Activated naive CD8-positive, alpha-beta T cell treated with anti-CD3 and anti-CD28 coated beads, Interleukin-2, amount 50 U/mL, for 24 hours (primary cell): ENCODE measurements at regions not wholly inside any gene's neighbourhood (a gene's known extent, or its start where the extent isn't known, plus 50 kb on each side); places are given as distances from the start of the nearest gene placed in this dataset.
"Not testable (repeated sequence)": the region's sequence is repeated elsewhere in the genome, so short reads cannot be mapped to it uniquely, and the experiment has no call there.

ENCODE experiments used
- ATAC-seq: fragments of 150-1000 bp; cut with Tn5 transposase; one replicate; pipeline ENCODE4 v1.10.0; 2021
- DNase-seq: peaks from one replicate; pipeline ENCODE4 v3.0.0; 2021
- H3K27ac Mint-ChIP-seq: one replicate; pipeline ENCODE4 v1.8.0; 2021; ENCODE audit warnings: mild to moderate bottlenecking, mixed read lengths
- H3K27me3 Mint-ChIP-seq: one replicate; pipeline ENCODE4 v1.8.0; 2021; ENCODE audit warnings: mixed read lengths
- H3K36me3 Mint-ChIP-seq: one replicate; pipeline ENCODE4 v1.8.0; 2021; ENCODE audit warnings: low read depth, mixed read lengths
- H3K4me1 Mint-ChIP-seq: one replicate; pipeline ENCODE4 v1.8.0; 2021; ENCODE audit warnings: mixed read lengths
- H3K4me3 Mint-ChIP-seq: one replicate; pipeline ENCODE4 v1.8.0; 2021; ENCODE audit warnings: mild to moderate bottlenecking, moderate library complexity, mixed read lengths
- H3K9me3 Mint-ChIP-seq: one replicate; pipeline ENCODE4 v1.8.0; 2021; ENCODE audit warnings: mixed read lengths

GRCh38 chr1:96521994-96522760 is 199.4 kb upstream of the PTBP2 start:
- Mint-ChIP-seq H3K27ac (no peak overlapping the region), H3K36me3 (no peaks in the 10 kb centered on the region), H3K4me3 (no peak overlapping the region), H3K9me3 (peaks cover 7% of the 10 kb centered on the region), H3K27me3 (peaks cover 2% of the 10 kb centered on the region), H3K4me1 (no peaks in the 10 kb centered on the region)
- DNase-seq (no peak), ATAC-seq (no peak)

- H3K27me3 Mint-ChIP-seq: peaks cover 2% of the 10 kb centered on the region
- H3K4me1 Mint-ChIP-seq: no peaks in the 10 kb centered on the region
- ATAC-seq (no peak), DNase-seq (no peak)
- H3K27ac Mint-ChIP-seq: no peak overlapping the region
- H3K9me3 Mint-ChIP-seq: peaks cover 13% of the 10 kb centered on the region
- no peaks in the 10 kb centered on the region for H3K36me3 Mint-ChIP-seq
- H3K4me3 Mint-ChIP-seq: no peak overlapping the region
Observed at GRCh38 chr1:96522927-96523326, 198.7 kb upstream of the PTBP2 start.

DNA sequence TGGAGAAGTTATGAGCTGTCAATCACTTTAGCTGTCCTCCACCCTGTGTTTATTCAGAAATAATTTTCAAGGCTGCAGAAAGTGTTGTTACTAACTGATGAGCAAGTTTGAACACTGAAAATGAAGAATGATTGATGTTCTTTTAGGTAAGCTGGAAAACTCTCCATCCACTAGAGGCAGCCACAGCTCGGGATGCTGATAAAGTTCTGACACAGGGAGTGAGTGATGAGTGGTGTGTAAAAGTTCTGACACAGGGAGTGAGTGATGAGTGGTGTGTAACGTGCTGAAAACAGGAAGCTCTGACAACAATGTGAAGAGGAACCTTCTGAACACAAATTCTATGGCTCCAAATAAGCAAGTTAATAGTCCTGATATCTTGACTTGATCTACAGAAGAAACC is 197.5 kb upstream of the PTBP2 start:
- no peaks in the 10 kb centered on the region for H3K36me3 Mint-ChIP-seq
- H3K4me1 Mint-ChIP-seq: no peaks in the 10 kb centered on the region
- peaks cover 25% of the 10 kb centered on the region for H3K9me3 Mint-ChIP-seq
- H3K27me3 Mint-ChIP-seq: peaks cover 2% of the 10 kb centered on the region
- no peak overlapping the region for H3K27ac Mint-ChIP-seq
- no peak for DNase-seq
- no peak for ATAC-seq
- no peak overlapping the region for H3K4me3 Mint-ChIP-seq

DNA sequence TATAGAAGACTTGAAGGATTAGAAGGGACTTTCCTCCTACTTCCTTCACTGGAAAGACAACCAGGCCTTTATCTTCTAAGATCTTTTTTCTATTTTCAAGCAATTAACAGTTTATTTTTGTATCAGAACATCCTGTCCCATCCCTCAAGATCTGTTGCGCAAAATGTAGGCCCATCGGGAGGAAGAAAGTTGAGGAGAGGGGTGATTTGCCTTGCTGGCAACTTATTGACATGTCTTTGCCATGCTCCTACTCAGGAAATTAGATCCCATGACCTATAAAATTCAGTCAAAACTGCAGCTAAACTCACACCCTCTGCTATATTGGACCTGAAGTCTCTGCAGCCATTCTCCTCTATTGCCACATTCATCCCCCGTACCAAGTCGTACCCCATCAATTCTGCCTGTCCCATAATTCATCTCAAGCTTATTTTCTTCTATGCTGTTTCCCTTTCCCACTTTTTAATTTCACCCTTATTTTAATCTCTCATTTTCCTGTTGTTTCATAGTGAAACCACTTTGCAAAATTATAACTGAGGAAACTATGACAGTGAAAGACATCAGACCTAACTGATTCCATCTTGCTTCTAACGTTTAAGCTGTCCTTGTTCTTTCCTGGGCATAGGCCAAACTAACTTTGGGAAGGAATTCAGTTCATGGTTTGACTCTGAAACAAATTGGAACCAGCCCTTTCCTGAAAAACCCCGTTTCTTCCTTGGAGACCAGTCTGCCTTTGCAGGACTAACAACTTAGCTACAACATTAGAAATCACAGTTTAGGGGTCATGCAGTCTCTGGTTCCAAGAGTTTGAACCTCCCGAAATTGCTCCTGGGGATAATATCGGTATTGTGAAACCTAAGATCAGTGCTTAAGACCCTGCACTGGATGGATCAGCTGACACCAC is 195.7 kb upstream of the PTBP2 start:
- DNase-seq (no peak), ATAC-seq (no peak)
- Mint-ChIP-seq H3K36me3 (no peaks in the 10 kb centered on the region), H3K4me3 (no peak overlapping the region), H3K27ac (no peak overlapping the region), H3K9me3 (peaks cover 29% of the 10 kb centered on the region), H3K4me1 (no peaks in the 10 kb centered on the region), H3K27me3 (peaks cover 2% of the 10 kb centered on the region)

- not testable (repeated sequence) for ATAC-seq, DNase-seq, H3K4me1 Mint-ChIP-seq, H3K27ac Mint-ChIP-seq, H3K4me3 Mint-ChIP-seq, H3K36me3 Mint-ChIP-seq, H3K27me3 Mint-ChIP-seq
- H3K9me3 Mint-ChIP-seq: peaks cover 40% of the 10 kb centered on the region
Observed at GRCh38 chr1:96528672-96529071, 192.9 kb upstream of the PTBP2 start.

DNA sequence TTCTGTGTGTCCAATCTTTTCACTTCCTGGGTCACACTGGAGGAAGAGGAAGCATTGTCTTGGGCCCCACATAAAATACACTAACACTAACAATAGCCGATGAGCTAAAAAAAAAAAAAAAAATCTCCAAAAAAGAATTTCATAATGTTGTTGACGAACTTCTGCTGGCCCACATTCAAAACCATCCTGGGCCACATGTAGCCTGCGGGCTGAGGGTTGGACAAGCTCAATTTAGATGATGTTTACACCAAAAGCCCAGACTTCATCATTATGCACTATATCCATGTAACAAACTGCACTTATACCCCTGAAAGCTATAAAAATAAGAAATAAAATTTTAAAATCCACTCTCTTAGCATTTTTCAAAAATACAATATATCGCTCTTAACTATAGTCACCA is 187.8 kb upstream of the PTBP2 start:
- no peak overlapping the region for H3K4me3 Mint-ChIP-seq
- no peaks in the 10 kb centered on the region for H3K27me3 Mint-ChIP-seq
- no peak overlapping the region for H3K27ac Mint-ChIP-seq
- ATAC-seq: no peak
- no peaks in the 10 kb centered on the region for H3K36me3 Mint-ChIP-seq
- peaks cover 18% of the 10 kb centered on the region for H3K9me3 Mint-ChIP-seq
- no peaks in the 10 kb centered on the region for H3K4me1 Mint-ChIP-seq
- no peak for DNase-seq

GRCh38 chr1:96536581-96536980 is 185.0 kb upstream of the PTBP2 start:
- Mint-ChIP-seq H3K9me3 (peaks cover 7% of the 10 kb centered on the region), H3K27me3 (no peaks in the 10 kb centered on the region)
- no peak for DNase-seq

DNA sequence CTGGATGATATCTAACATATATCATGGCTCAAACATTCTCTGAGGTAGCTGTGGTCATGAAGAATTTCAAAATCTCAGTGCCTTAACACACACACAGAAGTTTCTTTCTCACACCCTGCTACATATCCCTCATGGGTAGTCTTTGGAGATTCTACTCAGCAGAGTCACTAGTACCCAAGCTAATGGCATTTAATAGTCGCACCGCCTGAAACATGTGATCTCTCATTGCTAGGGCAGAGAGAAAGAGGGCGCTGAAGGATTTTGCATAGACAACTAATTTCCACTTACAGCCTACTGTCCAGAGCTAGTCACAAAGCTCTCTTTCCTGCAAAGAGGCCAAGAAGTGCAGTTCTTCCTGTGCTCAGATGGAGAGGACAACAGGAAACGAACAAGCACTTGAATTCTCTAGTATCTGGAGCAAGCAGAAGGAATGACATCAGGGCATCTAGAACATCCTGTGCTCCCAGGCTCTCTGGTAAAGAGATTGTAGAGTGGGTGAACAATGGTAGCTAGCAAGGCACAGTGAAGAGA is 183.4 kb upstream of the PTBP2 start:
- ATAC-seq: no peak
- H3K27me3 Mint-ChIP-seq: no peaks in the 10 kb centered on the region
- H3K4me3 Mint-ChIP-seq: no peak overlapping the region
- no peak overlapping the region for H3K27ac Mint-ChIP-seq
- H3K4me1 Mint-ChIP-seq: no peaks in the 10 kb centered on the region
- peaks cover 1% of the 10 kb centered on the region for H3K9me3 Mint-ChIP-seq
- no peaks in the 10 kb centered on the region for H3K36me3 Mint-ChIP-seq
- DNase-seq: no peak

More at GRCh38 chr1:96536581-96536980, 185.0 kb upstream of the PTBP2 start:
- no peak for ATAC-seq
- H3K36me3 Mint-ChIP-seq: no peaks in the 10 kb centered on the region
- no peaks in the 10 kb centered on the region for H3K4me1 Mint-ChIP-seq
- no peak overlapping the region for H3K27ac Mint-ChIP-seq
- H3K4me3 Mint-ChIP-seq: no peak overlapping the region

- DNase-seq: no peak
- Mint-ChIP-seq H3K27me3 (no peaks in the 10 kb centered on the region), H3K27ac (no peak overlapping the region), H3K36me3 (no peaks in the 10 kb centered on the region), H3K9me3 (no peaks in the 10 kb centered on the region), H3K4me3 (no peak overlapping the region), H3K4me1 (no peaks in the 10 kb centered on the region)
- ATAC-seq: no peak
Observed at GRCh38 chr1:96538883-96539282, 182.7 kb upstream of the PTBP2 start.

DNA sequence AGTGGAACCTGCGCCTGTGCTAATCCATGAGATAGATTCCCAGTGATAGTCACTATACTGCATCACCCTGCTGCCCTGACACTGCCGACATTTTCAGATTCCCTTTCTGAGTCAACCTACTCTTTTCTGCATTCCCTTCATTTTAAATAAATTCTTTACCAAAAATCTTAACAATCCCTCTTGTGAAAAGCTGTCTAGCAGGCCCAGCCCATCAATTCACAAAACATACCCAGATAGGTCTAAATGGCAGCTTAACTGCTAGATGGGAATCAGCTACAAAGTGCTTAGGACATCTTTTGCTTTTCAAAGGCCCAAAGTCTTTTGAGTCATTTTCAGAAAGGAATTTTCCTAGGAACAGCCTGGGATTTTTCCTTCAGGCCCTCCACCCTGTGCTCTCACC is 180.1 kb upstream of the PTBP2 start:
- Mint-ChIP-seq H3K4me1 (no peaks in the 10 kb centered on the region), H3K9me3 (no peaks in the 10 kb centered on the region), H3K4me3 (no peak overlapping the region), H3K36me3 (no peaks in the 10 kb centered on the region), H3K27ac (no peak overlapping the region), H3K27me3 (no peaks in the 10 kb centered on the region)
- DNase-seq (no peak), ATAC-seq (no peak)

- ATAC-seq (no peak), DNase-seq (no peak)
- no peak overlapping the region for H3K27ac Mint-ChIP-seq
- no peaks in the 10 kb centered on the region for H3K27me3 Mint-ChIP-seq
- H3K4me1 Mint-ChIP-seq: no peaks in the 10 kb centered on the region
- no peaks in the 10 kb centered on the region for H3K9me3 Mint-ChIP-seq
- H3K4me3 Mint-ChIP-seq: no peak overlapping the region
- H3K36me3 Mint-ChIP-seq: no peaks in the 10 kb centered on the region
Observed at GRCh38 chr1:96544051-96544830, 177.3 kb upstream of the PTBP2 start.

DNA sequence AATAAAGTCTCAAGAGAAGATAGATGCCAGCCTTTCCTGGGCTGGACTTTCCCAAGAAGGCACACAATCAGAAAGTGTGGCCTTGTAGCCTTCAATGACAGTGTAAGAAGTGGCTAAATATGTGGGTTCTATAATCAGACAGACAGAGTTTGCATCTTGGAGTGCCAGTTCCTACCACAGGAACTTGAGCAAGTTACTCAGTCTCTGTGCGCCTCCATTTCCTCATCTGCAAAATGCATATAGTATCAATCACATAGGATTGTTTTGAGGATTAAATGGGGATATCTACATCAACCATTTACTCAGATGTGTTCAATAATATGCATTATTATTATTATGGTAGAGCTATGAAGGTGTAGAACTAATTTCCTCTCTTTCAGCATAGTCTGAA is 176.8 kb upstream of the PTBP2 start:
- ATAC-seq (no peak), DNase-seq (no peak)
- Mint-ChIP-seq H3K9me3 (no peaks in the 10 kb centered on the region), H3K27ac (no peak overlapping the region), H3K4me3 (no peak overlapping the region), H3K4me1 (no peaks in the 10 kb centered on the region), H3K27me3 (no peaks in the 10 kb centered on the region), H3K36me3 (no peaks in the 10 kb centered on the region)

- Mint-ChIP-seq H3K36me3 (no peaks in the 10 kb centered on the region), H3K27ac (no peak overlapping the region), H3K9me3 (no peaks in the 10 kb centered on the region), H3K4me1 (no peaks in the 10 kb centered on the region), H3K27me3 (no peaks in the 10 kb centered on the region), H3K4me3 (no peak overlapping the region)
- ATAC-seq: no peak
- DNase-seq: no peak
Observed at GRCh38 chr1:96545935-96546656, 175.5 kb upstream of the PTBP2 start.

- Mint-ChIP-seq H3K27ac (no peak overlapping the region), H3K27me3 (no peaks in the 10 kb centered on the region), H3K36me3 (no peaks in the 10 kb centered on the region), H3K9me3 (no peaks in the 10 kb centered on the region), H3K4me1 (no peaks in the 10 kb centered on the region), H3K4me3 (no peak overlapping the region)
- DNase-seq (no peak), ATAC-seq (no peak)
Observed at GRCh38 chr1:96550061-96550460, 171.5 kb upstream of the PTBP2 start.
